ENCODE measurements at regions not wholly inside any gene's neighbourhood (a gene's known extent, or its start where the extent isn't known, plus 50 kb on each side); places are given as distances from the start of the nearest gene placed in this dataset.

DNA sequence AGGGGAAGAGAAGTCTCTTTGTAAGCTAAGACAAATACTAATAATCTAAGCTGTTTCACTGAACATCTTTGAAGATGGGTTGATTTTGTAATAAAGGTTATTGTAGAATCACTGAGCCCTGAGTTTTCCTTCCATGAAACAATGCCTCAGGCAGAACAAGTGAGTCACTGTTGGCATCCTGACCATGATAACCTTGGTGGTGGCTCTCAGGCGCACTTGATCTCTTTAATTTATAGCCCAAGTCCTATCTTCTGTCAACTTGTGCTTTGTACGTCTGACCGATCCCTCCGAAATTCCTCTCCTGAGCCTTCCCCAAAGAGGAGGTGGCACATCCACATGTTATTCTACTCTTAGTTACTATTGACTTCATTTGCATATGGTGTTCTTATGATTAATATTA lies 812.9 kb downstream of the REEP3 start:
- TF ChIP-seq, protein P1, sequence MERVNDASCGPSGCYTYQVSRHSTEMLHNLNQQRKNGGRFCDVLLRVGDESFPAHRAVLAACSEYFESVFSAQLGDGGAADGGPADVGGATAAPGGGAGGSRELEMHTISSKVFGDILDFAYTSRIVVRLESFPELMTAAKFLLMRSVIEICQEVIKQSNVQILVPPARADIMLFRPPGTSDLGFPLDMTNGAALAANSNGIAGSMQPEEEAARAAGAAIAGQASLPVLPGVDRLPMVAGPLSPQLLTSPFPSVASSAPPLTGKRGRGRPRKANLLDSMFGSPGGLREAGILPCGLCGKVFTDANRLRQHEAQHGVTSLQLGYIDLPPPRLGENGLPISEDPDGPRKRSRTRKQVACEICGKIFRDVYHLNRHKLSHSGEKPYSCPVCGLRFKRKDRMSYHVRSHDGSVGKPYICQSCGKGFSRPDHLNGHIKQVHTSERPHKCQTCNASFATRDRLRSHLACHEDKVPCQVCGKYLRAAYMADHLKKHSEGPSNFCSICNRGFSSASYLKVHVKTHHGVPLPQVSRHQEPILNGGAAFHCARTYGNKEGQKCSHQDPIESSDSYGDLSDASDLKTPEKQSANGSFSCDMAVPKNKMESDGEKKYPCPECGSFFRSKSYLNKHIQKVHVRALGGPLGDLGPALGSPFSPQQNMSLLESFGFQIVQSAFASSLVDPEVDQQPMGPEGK (CRISPR knock-in tag; IDR thresholded peaks at IDR 0.05; ENCODE audit: borderline replicate concordance) = no peak
- TF ChIP-seq BACH2 (CRISPR knock-in tag; IDR thresholded peaks at IDR 0.05; ENCODE audit: borderline replicate concordance) (no peak), RARB (CRISPR knock-in tag; IDR thresholded peaks at IDR 0.05) (no peak), ZNF565 (CRISPR knock-in tag; conservative IDR thresholded peaks at IDR 0.05; ENCODE audit: low read depth) (no peak), ZFP3 (CRISPR knock-in tag; IDR thresholded peaks at IDR 0.05) (no peak), TOX (CRISPR knock-in tag; IDR thresholded peaks at IDR 0.05; ENCODE audit: borderline replicate concordance) (no peak), ISL1 (CRISPR knock-in tag; IDR thresholded peaks at IDR 0.05) (no peak), OSR1 (CRISPR knock-in tag; IDR thresholded peaks at IDR 0.05) (no peak), ZFP30 (CRISPR knock-in tag; IDR thresholded peaks at IDR 0.05) (no peak), ZNF8 (CRISPR knock-in tag; IDR thresholded peaks at IDR 0.05) (no peak), PPARA (CRISPR knock-in tag; IDR thresholded peaks at IDR 0.05; ENCODE audit: borderline replicate concordance) (no peak), ESRRG (CRISPR knock-in tag; IDR thresholded peaks at IDR 0.05) (no peak)
- TF ChIP-seq, protein P2, sequence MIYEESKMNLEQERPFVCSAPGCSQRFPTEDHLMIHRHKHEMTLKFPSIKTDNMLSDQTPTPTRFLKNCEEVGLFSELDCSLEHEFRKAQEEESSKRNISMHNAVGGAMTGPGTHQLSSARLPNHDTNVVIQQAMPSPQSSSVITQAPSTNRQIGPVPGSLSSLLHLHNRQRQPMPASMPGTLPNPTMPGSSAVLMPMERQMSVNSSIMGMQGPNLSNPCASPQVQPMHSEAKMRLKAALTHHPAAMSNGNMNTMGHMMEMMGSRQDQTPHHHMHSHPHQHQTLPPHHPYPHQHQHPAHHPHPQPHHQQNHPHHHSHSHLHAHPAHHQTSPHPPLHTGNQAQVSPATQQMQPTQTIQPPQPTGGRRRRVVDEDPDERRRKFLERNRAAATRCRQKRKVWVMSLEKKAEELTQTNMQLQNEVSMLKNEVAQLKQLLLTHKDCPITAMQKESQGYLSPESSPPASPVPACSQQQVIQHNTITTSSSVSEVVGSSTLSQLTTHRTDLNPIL (CRISPR knock-in tag; IDR thresholded peaks at IDR 0.05; ENCODE audit: low read depth) = no peak
- TF ChIP-seq, protein P3, sequence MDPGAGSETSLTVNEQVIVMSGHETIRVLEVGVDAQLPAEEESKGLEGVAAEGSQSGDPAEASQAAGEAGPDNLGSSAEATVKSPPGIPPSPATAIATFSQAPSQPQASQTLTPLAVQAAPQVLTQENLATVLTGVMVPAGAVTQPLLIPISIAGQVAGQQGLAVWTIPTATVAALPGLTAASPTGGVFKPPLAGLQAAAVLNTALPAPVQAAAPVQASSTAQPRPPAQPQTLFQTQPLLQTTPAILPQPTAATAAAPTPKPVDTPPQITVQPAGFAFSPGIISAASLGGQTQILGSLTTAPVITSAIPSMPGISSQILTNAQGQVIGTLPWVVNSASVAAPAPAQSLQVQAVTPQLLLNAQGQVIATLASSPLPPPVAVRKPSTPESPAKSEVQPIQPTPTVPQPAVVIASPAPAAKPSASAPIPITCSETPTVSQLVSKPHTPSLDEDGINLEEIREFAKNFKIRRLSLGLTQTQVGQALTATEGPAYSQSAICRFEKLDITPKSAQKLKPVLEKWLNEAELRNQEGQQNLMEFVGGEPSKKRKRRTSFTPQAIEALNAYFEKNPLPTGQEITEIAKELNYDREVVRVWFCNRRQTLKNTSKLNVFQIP (CRISPR knock-in tag; IDR thresholded peaks at IDR 0.05; ENCODE audit: borderline replicate concordance, low read depth) = no peak
- no peak for ATAC-seq

DNA sequence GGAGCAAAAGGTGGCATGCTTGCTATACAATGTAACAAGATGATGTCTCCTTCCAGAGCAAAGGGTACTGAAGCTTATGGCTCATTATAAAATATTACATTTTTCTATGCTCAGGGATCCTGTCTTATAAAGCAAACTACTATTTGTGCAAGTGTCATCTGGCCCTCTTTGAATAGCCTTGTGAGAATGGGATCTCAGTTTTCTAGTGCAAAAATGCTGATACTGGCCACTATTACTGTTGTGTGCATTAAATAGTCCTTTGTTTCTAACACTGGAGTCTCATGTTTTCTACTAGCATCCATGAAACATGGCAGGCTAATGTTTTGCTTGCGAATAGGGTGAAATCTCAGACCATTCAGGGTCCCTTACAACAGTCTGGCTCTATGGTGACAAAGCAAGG lies 823.0 kb downstream of the REEP3 start:
- TF ChIP-seq ISL1 (CRISPR knock-in tag; IDR thresholded peaks at IDR 0.05) (no peak), ARNTL (CRISPR knock-in tag; IDR thresholded peaks at IDR 0.05; ENCODE audit: borderline replicate concordance, low read depth) (no peak), ZNF8 (CRISPR knock-in tag; IDR thresholded peaks at IDR 0.05) (no peak), RARB (CRISPR knock-in tag; IDR thresholded peaks at IDR 0.05) (no peak), ZC3H10 (CRISPR knock-in tag; IDR thresholded peaks at IDR 0.05) (no peak), ZNF70 (CRISPR knock-in tag; IDR thresholded peaks at IDR 0.05) (no peak), TOX (CRISPR knock-in tag; IDR thresholded peaks at IDR 0.05; ENCODE audit: borderline replicate concordance) (no peak), ZFP30 (CRISPR knock-in tag; IDR thresholded peaks at IDR 0.05) (no peak), ZNF565 (CRISPR knock-in tag; conservative IDR thresholded peaks at IDR 0.05; ENCODE audit: low read depth) (no peak), CSDC2 (CRISPR knock-in tag; IDR thresholded peaks at IDR 0.05) (no peak), PPARA (CRISPR knock-in tag; IDR thresholded peaks at IDR 0.05; ENCODE audit: borderline replicate concordance) (no peak), BACH2 (CRISPR knock-in tag; IDR thresholded peaks at IDR 0.05; ENCODE audit: borderline replicate concordance) (no peak), TCF4 (CRISPR knock-in tag; IDR thresholded peaks at IDR 0.05; ENCODE audit: borderline replicate concordance) (no peak), OSR1 (CRISPR knock-in tag; IDR thresholded peaks at IDR 0.05) (no peak)
- TF ChIP-seq, protein P3 (CRISPR knock-in tag; IDR thresholded peaks at IDR 0.05; ENCODE audit: borderline replicate concordance, low read depth) = no peak
- TF ChIP-seq, protein P1 (CRISPR knock-in tag; IDR thresholded peaks at IDR 0.05; ENCODE audit: borderline replicate concordance) = no peak
- TF ChIP-seq, protein P4, sequence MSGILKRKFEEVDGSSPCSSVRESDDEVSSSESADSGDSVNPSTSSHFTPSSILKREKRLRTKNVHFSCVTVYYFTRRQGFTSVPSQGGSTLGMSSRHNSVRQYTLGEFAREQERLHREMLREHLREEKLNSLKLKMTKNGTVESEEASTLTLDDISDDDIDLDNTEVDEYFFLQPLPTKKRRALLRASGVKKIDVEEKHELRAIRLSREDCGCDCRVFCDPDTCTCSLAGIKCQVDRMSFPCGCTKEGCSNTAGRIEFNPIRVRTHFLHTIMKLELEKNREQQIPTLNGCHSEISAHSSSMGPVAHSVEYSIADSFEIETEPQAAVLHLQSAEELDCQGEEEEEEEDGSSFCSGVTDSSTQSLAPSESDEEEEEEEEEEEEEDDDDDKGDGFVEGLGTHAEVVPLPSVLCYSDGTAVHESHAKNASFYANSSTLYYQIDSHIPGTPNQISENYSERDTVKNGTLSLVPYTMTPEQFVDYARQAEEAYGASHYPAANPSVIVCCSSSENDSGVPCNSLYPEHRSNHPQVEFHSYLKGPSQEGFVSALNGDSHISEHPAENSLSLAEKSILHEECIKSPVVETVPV (CRISPR knock-in tag; IDR thresholded peaks at IDR 0.05) = no peak
- TF ChIP-seq, protein P5, sequence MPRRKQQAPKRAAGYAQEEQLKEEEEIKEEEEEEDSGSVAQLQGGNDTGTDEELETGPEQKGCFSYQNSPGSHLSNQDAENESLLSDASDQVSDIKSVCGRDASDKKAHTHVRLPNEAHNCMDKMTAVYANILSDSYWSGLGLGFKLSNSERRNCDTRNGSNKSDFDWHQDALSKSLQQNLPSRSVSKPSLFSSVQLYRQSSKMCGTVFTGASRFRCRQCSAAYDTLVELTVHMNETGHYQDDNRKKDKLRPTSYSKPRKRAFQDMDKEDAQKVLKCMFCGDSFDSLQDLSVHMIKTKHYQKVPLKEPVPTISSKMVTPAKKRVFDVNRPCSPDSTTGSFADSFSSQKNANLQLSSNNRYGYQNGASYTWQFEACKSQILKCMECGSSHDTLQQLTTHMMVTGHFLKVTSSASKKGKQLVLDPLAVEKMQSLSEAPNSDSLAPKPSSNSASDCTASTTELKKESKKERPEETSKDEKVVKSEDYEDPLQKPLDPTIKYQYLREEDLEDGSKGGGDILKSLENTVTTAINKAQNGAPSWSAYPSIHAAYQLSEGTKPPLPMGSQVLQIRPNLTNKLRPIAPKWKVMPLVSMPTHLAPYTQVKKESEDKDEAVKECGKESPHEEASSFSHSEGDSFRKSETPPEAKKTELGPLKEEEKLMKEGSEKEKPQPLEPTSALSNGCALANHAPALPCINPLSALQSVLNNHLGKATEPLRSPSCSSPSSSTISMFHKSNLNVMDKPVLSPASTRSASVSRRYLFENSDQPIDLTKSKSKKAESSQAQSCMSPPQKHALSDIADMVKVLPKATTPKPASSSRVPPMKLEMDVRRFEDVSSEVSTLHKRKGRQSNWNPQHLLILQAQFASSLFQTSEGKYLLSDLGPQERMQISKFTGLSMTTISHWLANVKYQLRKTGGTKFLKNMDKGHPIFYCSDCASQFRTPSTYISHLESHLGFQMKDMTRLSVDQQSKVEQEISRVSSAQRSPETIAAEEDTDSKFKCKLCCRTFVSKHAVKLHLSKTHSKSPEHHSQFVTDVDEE (CRISPR knock-in tag; IDR thresholded peaks at IDR 0.05) = no peak
- ATAC-seq = no peak
